ENCODE measurements at regions not wholly inside any gene's neighbourhood (a gene's known extent, or its start where the extent isn't known, plus 50 kb on each side); places are given as distances from the start of the nearest gene placed in this dataset.

GRCh38 chr20:52768694-52769093 is 203.5 kb upstream of the TSHZ2 start:
- no peak for DNase-seq

GRCh38 chr20:52766645-52767435 is 205.3 kb upstream of the TSHZ2 start:
- no peak for DNase-seq

GRCh38 chr20:52763321-52763853 is 208.8 kb upstream of the TSHZ2 start:
- DNase-seq: no peak

GRCh38 chr20:52761867-52762266 is 210.3 kb upstream of the TSHZ2 start:
- DNase-seq: no peak

- no peak for DNase-seq
Observed at GRCh38 chr20:52760791-52761190, 211.4 kb upstream of the TSHZ2 start.

- no peak for DNase-seq
Observed at GRCh38 chr20:52757411-52757810, 214.7 kb upstream of the TSHZ2 start.

- DNase-seq: no peak
Observed at GRCh38 chr20:52755744-52756143, 216.4 kb upstream of the TSHZ2 start.

GRCh38 chr20:52754366-52754765 is 217.8 kb upstream of the TSHZ2 start:
- DNase-seq: no peak

GRCh38 chr20:52752023-52752422 is 220.1 kb upstream of the TSHZ2 start:
- DNase-seq: no peak

GRCh38 chr20:52751571-52751970 is 220.6 kb upstream of the TSHZ2 start:
- no peak for DNase-seq

- no peak for DNase-seq
Observed at GRCh38 chr20:52749938-52750337, 222.2 kb upstream of the TSHZ2 start.

GRCh38 chr20:52748990-52749389 is 223.2 kb upstream of the TSHZ2 start:
- DNase-seq: no peak

GRCh38 chr20:52748285-52748932 is 223.7 kb upstream of the TSHZ2 start:
- DNase-seq: no peak

GRCh38 chr20:52747845-52748284 is 224.3 kb upstream of the TSHZ2 start:
- no peak for DNase-seq

- no peak for DNase-seq
Observed at GRCh38 chr20:52746770-52747169, 225.4 kb upstream of the TSHZ2 start.

- DNase-seq: no peak
Observed at GRCh38 chr20:52746190-52746589, 226.0 kb upstream of the TSHZ2 start.

- DNase-seq: no peak
Observed at GRCh38 chr20:52744441-52744840, 227.7 kb upstream of the TSHZ2 start.

GRCh38 chr20:52738081-52738480 is 234.1 kb upstream of the TSHZ2 start:
- no peak for DNase-seq

- DNase-seq: no peak
Observed at GRCh38 chr20:52736507-52736906, 235.7 kb upstream of the TSHZ2 start.

- no peak for DNase-seq
Observed at GRCh38 chr20:52731093-52731492, 241.1 kb upstream of the TSHZ2 start.

GRCh38 chr20:52727740-52728456 is 244.3 kb upstream of the TSHZ2 start:
- DNase-seq: no peak

GRCh38 chr20:52724541-52724940 is 247.6 kb upstream of the TSHZ2 start:
- DNase-seq: no peak

GRCh38 chr20:52722926-52723688 is 249.1 kb upstream of the TSHZ2 start:
- no peak for DNase-seq
